GM12874 (cell line): ENCODE measurements at regions not wholly inside any gene's neighbourhood (a gene's known extent, or its start where the extent isn't known, plus 50 kb on each side); places are given as distances from the start of the nearest gene placed in this dataset.

Source experiments
- CTCF ChIP-seq: IDR thresholded peaks from 2 replicates; pipeline ENCODE4 v1.5.1; 2011; ENCODE audit warnings: low read depth, mild to moderate bottlenecking, control low read depth, low read length, moderate library complexity; ENCODE audit not compliant: insufficient read depth

DNA sequence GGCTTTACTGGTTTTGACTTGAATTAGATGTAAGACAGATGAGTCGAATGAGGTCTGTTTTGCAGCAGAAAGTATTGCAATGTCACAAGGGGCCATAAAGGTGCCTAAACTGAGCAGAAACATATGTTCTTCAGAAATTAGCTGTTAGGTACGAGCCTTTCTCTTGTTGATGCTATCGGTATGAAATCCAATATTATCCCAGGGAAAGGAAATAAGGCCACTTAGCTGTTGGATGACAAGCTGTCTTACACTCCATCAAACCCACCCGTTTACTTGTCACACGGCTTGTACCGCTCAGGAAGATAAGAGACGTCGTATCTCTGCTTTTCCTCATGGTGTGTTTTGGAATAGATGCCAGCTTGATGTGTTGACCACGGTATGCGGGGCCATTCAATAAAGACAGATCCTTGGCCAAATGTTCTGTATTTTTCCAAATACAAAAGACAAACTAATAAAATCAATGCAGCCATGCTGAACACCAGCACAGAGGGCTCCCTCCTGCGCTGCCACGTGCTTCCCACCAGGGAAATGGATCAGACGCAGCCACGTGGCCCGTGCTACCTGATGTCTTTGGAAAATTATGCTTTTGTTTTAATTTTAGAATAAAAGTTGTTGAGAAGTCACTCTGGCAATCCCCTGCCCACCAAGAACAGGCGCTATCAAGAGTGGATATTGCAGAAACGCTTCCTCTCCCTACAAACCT is 255.9 kb upstream of the SULF2 start:
- no peak for TF ChIP-seq CTCF

- TF ChIP-seq CTCF = no peak
Observed at GRCh38 chr20:48040491-48040890, 255.2 kb upstream of the SULF2 start.

DNA sequence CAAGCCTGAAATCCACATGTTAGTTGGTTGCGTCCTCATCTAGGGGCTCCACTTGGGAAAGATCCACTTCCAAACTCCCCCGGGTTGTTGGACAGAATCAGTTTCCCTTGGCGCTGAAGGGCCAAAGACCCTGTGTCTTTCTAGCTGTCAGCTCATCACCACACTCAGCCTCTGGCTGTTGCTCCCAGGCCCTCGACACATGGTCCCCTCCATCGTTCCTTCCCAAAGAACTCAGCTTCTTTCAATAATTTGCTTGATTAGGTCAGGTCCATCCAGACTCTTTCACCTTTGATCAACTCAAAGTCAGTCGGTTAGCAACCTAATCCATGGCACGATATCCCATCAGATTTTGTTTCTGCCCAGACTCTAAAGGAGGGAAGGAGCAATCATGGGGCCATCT is 254.8 kb upstream of the SULF2 start:
- TF ChIP-seq CTCF = no peak

GRCh38 chr20:48039514-48039913 is 254.2 kb upstream of the SULF2 start:
- TF ChIP-seq CTCF = no peak

GRCh38 chr20:48038713-48039112 is 253.4 kb upstream of the SULF2 start:
- TF ChIP-seq CTCF = no peak

DNA sequence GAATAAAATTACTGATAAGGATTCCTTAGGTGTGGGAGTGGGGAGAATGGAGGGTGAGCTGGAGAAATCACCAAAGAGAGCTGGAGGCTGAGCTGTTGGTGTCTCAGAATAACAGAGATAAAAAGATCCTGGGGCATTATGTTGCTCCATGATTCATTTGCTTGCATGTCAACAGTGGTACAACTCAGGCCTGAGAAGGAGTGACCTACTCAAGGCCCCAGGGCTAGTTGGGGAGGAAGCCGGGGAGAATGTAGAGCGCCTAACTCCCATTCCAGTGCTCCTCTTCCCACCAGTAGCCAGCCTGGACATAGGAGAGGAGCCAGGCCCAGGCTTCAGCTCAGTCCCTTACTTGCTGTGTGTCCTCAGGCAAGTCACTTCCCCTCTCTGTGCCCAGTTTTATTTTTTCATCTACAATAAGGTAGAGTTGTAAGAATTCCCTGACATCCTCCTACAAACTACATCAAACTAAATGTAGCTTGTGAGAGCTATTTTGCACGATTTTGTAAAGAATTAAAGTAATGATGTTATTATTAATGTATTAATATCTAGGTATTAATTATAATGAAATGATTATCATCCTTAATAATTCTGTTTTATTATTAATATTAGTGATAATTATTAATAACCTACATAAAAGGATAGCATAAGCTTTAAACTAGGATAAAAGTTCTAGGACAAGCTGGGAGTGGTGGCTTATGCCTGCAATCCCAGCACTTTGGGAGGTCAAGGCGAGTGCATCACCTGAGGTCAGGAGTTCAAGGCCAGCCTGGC is 250.9 kb upstream of the SULF2 start:
- no peak for TF ChIP-seq CTCF

GRCh38 chr20:48034751-48035150 is 249.5 kb upstream of the SULF2 start:
- no peak for TF ChIP-seq CTCF
